SK-N-MC (cell line): ENCODE measurements at regions not wholly inside any gene's neighbourhood (a gene's known extent, or its start where the extent isn't known, plus 50 kb on each side); places are given as distances from the start of the nearest gene placed in this dataset.

Source experiments
- EZH2 ChIP-seq: fragments of 200-600 bp; sonication (generic); IDR thresholded peaks from one replicate; pipeline ENCODE4 v1.6.1; 2017; ENCODE audit warnings: antibody characterized with exemption
- FOXP2 ChIP-seq: optimal IDR thresholded peaks from 2 replicates; pipeline ENCODE3; 2011; ENCODE audit warnings: mild to moderate bottlenecking, moderate library complexity; ENCODE audit not compliant: insufficient read depth; ENCODE audit errors: extremely low read length, control extremely low read depth
- POLR2AphosphoS5 ChIP-seq: IDR thresholded peaks from 2 replicates; pipeline ENCODE4 v1.6.1; 2012; ENCODE audit warnings: mild to moderate bottlenecking, low read depth, low read length, borderline replicate concordance

DNA sequence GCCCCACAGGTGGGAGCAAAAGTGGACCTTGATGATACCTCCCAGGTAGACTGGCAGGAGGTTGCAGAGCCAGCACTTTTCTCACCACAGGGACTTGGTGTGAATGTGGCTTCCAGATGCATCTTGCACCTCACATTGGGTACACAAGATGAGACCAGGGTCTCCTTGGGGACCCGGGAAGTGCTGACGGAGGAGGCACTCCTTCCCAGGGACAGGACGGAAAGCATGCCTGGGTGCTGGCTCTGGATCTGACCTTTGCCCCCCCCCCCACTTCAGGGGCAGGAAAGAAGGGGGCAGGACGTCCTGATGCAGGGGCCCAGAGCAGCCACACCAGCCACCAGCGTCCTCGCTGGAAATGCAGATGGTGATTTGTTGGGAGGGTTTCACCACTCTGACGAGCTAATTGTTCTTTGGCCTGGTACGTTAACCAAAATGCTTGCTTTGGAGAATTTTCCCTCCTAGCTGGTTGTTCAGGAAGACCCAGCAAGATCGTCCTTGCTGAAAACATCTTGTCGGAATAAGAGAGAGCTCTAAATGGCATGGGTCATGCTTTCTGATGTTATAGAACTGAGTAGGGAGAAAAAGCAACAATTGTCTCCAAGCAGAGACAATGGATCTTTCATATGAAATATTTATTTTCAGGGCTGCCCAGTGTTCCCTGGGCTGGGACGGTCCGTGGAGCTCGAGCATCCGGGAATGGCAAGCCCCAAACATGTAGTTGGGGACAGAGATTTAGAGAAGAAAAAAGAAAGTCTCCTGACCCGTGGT lies 74.4 kb upstream of the PPARA start:
- no peak for TF ChIP-seq EZH2
- TF ChIP-seq POLR2AphosphoS5, result no peak
- no peak for TF ChIP-seq FOXP2
